ENCODE measurements at regions not wholly inside any gene's neighbourhood (a gene's known extent, or its start where the extent isn't known, plus 50 kb on each side); places are given as distances from the start of the nearest gene placed in this dataset.

DNA sequence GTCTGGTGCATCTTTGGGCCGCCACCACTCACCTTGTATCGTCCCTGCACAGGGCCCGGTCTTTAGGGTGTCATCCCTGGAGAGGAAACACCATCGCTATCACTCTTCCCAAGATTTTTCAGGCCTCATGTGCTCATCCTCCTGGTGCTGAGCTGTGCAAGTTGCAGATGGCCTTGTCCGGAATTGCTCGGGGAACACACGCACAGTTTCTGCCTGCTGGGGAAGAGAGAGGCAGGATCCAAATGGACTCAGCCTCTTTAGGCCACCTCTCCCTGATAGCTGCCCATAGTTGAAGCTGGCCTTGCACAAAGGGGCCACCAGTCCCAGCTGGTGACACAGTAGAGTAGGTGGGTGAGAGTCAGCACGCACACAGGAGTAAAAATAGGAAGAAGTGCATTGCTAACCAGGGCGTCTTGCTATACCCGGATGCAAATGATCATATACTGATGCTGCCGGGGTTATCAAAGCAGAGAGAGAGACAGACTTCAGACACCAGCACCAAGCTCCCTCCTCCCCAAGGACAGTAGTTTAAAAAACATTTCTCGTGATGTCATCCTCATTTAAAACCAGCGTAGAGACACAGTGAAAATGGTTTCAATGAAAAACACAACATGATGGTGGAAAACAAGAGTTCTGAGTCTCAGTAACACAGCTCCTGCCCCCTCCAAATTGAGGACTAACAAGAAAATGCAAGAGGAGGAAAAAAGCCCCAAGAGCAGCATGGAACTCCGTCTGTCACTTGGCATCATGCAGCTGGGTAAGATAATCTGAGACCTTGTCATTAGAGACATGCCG lies 147.5 kb upstream of the NCK2 start:
- no peak for DNase-seq (ENCODE audit: low read depth in 2 of 3, low spot score in 2 of 3)

DNA sequence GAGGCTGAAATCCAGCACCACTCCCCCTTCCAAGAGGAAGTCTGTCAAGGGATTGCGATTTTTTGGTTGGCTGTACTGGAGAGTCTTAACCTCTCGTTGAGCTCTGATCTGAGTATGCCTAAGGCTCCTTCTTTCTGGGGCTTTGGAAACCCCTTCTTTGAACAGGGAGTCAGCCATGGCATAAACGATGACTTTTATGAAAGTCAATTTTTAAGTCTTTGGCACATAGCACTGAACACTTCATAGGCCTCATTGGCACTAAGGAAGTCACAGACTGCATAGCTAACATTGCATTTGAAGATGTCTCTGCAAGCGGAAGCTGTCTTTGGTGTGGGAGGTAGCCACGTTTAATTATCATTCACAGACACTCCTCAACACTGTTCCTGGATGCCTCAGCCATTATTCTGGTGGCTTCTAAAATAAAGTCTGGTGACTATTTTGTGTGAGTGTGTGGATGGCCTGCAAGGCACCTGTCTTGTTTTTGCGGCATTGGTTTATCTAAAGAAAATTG lies 148.2 kb upstream of the NCK2 start:
- DNase-seq (ENCODE audit: low read depth in 2 of 3, low spot score in 2 of 3) = no peak

DNA sequence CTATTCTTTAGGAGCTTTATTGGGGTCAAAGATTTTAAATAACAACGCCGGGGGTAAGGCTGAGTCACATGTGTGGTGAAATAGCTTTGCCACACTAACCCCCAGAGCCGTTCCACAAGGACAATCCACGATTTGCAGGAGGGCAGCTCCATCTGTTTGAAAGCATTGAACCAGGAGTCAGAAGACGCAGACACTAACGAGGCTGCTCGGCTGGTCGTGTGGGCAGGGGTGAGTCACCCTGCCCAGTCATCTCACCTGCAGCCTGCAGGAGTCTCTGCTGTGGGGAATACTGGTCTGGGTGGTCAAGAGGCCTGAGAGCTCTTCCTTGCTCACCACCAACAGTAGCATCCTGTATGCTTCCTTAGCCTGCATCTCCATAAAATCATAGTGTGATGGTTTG lies 149.2 kb upstream of the NCK2 start:
- no peak for DNase-seq (ENCODE audit: low read depth in 2 of 3, low spot score in 2 of 3)

DNA sequence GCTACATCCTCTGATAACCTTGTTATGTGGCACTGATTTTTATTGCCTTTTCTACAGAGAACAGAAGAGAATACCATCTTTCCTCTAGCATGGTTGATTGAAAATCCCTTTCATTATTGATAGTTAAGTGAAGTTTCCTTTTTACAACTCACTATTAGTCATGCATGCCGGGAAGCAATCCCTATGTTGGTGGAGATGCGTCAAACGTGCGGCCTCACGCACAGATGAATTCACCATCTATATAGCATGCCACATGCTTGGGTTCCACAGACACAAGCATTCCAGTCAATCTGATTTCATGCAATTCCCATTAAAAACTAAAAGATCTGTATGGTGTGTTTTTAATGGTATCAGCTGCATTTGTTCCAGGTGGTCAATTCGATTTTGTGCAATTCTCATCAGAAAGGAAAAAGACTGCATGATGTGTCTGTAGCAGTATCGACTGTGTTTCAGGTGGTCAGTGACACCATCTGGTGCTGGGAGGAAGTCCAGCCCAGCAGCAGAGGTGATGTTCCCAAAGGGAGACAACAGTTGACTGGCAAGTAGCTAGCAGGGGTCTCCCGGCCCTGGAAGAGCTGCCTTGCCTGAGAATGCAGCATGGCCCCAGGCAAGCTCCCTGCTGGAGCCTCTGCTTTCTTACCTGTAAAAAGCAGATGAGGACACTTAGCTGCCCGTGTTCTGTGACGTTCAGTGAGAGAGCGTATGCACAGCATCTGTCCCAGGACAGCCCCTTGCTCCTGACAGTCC lies 151.3 kb upstream of the NCK2 start:
- no peak for DNase-seq (ENCODE audit: low read depth in 2 of 3, low spot score in 2 of 3)

DNA sequence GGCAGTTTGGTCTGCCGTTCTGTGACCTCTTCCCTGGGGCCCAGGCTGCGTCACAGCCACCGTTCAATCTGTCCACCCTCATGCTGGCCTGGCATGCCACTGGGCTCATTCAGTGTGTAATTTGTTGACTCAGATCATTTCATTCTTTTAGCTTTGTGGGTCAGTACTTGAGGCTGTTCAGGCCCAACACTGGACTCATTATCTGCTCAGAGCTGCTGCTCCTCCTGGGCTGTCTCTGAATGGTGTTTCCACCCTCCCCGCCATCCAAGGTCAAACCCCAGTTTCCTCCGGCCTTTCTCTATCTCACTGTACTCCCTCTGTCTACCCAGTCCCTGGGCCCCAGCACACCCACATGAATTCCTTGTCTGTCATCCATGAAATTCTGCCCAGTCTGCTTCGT lies 152.4 kb upstream of the NCK2 start:
- DNase-seq (ENCODE audit: low read depth in 2 of 3, low spot score in 2 of 3) = no peak

DNA sequence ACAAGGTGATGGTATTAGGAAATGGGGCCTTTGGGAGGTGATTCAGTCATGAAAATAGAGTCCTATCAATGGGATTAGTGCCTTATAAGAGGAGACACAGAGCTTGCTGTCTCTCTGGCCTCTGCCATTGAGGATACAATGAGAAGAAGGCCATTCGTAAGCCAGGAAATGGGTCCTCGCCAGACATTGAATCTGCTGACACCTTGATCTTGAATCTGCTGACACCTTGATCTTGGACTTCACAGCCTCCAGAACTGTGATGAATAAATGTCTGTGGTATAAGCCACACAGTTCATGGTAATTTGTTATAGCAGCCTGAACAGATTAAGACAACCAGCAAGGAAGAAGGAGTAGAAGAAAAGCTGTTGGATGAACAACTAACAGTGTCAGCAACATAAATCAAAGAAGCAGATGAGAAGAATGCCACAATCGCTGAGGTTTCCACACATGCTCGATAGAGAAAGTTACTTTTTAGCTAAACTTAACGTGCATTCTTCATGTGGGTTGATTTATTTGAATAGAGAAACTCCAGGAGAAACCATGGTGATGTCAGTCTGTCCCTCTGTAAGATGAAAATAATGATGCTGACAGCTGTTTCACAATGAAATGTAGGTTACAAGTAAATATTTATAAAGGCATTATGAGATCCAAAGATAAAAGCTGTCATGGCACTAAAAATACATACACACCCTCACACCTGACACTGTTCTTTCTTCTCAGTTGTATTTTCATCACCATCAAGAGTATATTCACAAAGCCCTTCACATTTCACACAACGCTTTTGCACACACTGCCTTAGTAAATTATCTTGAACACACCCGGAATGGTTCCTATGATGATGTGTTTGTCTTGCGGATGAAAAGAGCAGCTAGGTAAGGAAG lies 153.7 kb upstream of the NCK2 start:
- no peak for DNase-seq (ENCODE audit: low read depth in 2 of 3, low spot score in 2 of 3)

DNA sequence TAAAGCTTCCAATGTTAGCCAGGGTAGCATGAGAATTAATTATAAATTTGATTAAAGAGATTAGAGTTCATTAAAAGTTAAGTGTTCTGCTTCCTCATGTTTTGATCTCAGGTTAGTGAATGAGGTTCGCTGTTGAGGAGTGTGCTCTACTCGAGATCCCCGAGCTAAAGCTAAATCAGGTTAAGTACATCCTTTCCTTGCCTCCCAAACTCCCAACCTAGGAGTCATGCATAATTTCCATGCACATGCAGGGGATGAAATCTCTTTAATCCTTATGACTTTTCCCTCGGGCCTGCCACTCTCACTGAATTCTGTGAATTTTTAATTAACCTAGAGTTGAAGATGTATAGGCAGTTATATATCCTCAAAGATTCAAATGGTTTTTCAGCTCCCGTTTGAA lies 156.1 kb upstream of the NCK2 start:
- DNase-seq (ENCODE audit: low read depth in 2 of 3, low spot score in 2 of 3) = no peak

DNA sequence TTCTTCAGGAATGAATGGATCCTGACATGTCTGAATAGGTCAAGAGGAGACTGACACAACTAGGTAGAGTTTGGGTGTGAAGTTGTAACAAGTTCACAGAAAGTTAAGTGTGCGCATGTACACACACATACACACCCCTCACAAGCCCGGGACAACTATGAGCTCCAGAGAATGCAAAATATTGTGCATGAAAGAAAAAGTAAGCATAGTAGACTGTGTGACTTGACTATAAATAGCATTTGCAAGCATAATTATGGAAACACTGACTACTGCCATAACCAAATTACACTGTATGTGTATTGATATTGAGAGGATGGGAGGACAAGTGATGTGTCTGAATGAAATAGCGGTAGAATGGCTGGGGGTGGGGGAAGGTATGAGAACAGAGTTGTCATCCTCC lies 157.1 kb upstream of the NCK2 start:
- no peak for DNase-seq (ENCODE audit: low read depth in 2 of 3, low spot score in 2 of 3)

DNA sequence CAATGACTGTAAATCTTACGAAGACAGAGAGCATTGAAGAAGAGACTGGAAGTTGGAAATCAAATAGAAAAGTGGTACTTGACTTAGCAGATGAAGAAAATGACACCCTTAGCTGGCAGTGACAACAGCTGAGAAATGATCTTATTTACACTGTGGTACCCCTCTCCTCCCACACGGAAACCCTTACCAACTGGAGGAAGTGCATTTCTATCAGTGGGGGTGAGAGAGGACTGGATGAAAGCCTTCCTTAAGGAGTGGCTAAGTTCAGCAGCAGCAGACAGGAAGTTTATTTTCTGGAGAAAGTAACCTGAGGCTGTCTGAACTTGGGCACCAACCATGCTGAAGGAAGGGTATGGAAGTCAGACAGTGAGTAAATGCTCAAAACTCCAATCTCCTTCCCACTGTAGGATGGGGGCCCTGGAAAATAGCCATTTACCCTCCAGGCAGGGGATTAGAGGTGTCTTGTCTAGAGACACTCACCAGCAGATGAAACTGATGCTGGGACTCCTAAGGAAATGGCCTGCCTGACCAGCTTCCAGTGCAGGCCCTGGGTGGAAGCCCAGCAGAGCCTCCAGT lies 160.2 kb upstream of the NCK2 start:
- DNase-seq (ENCODE audit: low read depth in 2 of 3, low spot score in 2 of 3) = no peak

DNA sequence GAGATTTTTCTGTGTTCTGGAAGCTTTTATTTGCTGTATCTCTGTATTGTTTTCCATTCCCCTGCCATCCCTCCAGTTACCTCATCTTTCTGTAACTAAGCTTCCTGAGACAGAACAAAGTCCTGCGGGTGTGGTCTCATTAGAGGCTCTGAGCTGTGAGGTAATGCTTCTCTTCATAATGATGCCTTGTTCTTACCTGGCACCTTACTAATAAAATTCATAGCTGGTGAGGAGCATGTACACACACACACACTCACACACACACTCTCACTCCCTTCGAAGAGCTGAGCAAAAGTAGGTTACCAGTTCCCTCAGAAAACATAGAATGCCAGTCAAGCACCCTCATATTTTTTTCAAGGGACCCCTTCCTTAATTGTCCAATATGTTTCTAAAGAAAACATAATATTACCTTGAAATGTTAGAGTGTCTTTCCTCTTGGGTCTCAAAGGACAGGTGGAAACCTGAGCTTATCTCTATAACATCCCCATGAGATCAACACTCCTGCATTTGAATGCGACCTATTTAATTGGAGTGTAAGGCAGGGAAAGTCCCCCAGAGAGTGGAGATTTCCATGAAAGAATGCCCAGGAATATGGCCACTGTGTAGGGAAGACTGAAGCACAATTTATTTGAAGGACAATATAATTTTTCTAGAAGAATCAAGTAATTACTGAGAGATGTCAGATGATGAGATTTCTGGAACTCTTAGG lies 161.6 kb upstream of the NCK2 start:
- no peak for DNase-seq (ENCODE audit: low read depth in 2 of 3, low spot score in 2 of 3)

DNA sequence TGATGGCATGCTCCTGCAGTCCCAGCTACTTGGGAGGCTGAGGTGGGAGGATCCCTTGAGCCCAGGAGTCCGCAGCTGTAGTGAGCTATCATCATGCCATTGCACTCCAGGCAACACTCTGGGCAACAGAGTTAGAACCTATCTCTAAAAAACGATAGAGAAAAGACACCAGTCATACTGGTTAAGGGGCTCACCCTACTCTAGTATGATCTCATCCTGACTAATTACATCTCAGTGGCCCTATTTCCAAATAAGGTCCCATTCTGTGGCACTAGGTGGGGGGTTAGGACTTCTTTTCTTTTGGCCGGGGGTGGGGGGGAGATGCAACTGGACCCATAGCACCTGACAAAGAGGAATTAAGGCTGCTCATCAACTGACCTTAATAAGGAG lies 163.2 kb upstream of the NCK2 start:
- no peak for DNase-seq (ENCODE audit: low read depth in 2 of 3, low spot score in 2 of 3)

DNA sequence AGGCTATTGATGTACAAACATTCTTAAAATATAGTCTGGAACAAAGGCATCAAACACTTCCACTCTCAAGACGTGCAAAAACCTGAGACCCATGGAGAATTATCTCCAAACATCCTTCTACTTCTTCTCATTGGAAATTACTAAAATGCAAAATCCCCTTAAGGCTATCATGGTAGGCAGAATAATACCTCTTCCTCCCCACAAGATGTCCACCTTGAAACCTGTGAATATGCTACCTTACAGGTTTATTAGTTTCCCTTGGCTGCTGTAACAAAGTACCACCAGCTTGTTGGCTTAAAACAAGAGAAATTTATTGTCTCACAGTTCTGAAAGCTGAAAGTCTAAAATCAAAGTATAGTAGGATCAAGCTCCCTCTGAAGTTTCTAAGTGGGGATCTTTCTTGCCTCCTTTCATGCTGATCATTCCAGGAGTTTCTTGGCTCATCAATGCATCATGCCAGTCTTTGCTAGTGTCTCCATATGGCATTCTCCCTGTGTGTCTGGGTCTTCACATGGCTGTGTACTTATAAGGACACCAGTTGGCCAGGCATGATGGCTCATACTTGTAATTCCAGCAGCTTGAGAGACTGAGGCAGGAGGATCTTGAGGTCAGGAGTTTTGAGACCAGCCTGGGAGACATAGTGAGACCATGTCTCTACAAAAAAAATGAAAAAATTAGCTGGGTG lies 163.7 kb upstream of the NCK2 start:
- no peak for DNase-seq (ENCODE audit: low read depth in 2 of 3, low spot score in 2 of 3)

DNA sequence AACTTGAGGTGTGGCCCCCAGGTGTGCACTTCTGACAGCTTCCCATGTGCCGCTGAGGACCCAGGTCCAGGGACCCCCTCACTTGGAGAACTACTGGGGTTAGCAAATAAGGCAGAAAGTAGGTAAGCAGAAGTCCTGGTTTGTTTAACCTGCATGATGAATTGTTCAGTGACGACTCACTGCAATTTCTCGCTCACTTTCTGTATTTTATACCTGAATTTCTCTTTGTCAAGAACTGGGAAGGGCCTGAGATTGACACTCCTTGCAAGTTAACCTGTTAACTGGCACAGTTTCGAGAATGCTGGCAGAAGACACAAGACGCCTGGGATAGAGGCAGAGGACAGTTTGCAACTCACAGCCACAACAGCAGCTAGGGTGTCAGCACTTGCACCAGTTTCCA lies 164.5 kb upstream of the NCK2 start:
- no peak for DNase-seq (ENCODE audit: low read depth in 2 of 3, low spot score in 2 of 3)

DNA sequence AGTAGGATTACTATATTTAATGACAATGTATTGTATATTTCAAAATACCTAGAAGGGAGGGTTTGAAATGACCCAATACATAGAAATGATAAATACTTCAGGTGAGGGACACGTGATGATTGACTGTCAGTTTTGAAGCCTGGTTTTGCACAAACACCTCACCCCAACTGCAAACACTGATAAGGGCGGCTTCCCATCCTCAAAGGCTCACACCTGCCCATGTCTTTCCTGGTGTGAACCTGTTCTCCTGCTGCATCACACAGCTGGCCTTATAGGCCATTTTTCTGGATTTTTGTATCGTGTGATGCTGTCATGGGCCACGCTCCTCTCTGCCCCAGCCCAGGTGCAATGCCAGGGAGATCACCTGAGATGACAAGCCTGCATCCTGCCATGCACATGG lies 166.5 kb upstream of the NCK2 start:
- no peak for DNase-seq (ENCODE audit: low read depth in 2 of 3, low spot score in 2 of 3)

DNA sequence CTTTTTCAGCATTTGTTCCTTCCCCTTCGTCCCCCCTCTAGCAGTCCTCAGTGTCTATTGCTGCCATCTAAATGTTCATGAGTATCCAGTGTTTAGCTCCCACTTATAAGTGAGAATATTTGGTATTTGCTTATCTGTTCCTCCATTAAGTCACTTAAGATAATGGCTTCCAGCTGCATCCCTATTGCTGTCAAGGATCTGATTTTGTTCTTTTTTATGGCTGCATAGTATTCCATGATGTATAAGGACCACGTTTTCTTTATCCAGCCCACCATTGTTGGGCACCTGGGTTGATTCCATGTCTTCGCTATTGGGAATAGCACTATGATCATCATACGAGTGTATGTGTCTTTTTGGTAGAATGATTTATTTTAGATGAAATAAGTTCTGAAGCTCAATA lies 166.9 kb upstream of the NCK2 start:
- DNase-seq (ENCODE audit: low read depth in 2 of 3, low spot score in 2 of 3) = no peak

DNA sequence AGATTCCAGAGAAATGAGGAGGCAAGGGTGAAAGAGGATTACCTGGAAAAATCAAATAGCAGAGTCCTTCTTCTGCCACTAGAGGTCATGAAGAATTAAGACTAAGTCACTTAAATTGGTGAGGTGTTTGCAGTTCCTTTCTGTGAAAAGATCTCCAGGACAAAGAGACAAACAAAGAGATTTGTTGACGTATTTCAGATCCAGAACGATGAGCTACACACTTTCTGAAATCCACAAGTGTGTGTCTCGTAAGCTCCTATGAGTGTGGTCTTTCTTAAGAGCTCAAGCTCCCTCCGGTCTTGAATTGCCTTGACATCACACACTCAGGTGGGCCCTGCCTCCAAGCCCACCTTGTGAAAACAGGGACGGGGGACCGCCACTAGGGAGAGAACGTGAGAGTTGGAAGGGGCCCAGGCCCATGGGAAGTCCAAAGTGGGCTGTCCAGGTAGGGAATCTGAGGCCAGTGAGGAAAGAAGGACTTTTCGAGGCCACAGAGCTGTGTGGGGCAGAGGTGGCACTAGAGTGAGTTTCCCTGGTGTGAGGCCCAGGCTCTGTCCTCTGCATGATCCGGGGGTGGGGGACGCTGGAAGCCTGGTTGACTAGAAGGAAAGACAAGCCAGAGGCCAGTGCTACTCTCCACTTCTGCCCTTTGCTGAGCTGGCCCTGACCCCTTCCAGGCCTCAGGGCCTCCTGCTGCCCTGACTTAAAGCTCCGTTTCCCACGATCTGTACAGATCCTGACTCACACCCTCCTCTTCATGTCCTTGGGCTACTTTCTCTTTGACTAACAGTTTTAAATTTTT lies 168.1 kb upstream of the NCK2 start:
- peak; percentile 9 to 52 (median 14) for DNase-seq (ENCODE audit: low read depth in 2 of 3, low spot score in 2 of 3)

DNA sequence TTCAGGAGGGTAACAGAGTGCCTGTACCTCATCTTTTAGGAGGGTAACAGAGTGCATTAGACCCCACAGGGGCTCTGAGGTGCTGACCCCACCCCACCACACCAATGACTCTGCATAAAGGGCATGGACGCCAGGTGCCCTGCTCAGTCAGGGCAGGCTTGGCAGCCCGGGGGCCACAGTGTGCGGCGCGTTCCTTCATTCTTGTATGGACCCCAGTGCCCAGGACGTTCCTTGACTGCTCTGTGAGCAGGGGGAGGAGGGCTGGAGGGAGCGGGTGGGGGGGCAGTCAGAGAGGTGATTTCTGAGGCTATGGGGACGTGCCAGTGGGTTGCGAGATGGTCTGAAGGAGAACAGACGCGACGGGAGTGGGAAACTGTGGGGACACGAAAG lies 168.7 kb upstream of the NCK2 start:
- no peak for DNase-seq (ENCODE audit: low read depth in 2 of 3, low spot score in 2 of 3)

DNA sequence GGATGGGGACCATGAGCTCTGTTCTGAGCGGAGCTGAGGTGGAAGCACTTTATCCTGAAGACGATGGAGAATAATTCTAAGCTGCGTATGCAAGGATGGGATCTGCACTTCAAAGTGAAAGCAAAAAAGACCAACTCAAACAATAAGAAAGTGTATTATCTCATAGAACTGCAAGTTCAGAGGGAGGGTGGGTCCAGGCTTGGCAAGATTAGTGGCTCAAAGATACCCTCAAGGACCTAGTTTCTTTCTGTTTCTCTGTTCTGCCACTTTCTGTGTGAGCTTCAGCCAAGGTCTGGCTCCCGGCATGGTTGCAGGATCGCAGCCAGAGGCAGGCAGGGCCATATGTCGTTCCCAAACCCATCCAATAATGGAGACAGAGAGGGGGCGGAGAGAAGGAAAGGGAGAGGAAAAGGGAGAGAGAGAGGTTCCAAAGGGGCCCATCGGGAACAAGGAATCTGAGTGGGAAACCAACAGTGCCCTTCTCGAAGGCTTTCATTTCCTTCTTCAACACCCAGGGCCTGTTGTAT lies 169.2 kb upstream of the NCK2 start:
- no peak for DNase-seq (ENCODE audit: low read depth in 2 of 3, low spot score in 2 of 3)
